Hepatocyte (in vitro differentiated cells): ENCODE measurements at regions not wholly inside any gene's neighbourhood (a gene's known extent, or its start where the extent isn't known, plus 50 kb on each side); places are given as distances from the start of the nearest gene placed in this dataset.

Source experiments
- CTCF ChIP-seq: fragments of 200-600 bp; sonication (generic); IDR thresholded peaks from 2 replicates; pipeline ENCODE4 v1.5.1; 2016; ENCODE audit warnings: antibody characterized with exemption, mild to moderate bottlenecking; ENCODE audit not compliant: poor library complexity
- EZH2 ChIP-seq: fragments of 200-600 bp; sonication (generic); IDR thresholded peaks from 2 replicates; pipeline ENCODE4 v1.6.1; 2016; ENCODE audit warnings: antibody characterized with exemption, mild to moderate bottlenecking, borderline replicate concordance
- EZH2phosphoT487 ChIP-seq: fragments of 200-600 bp; sonication (generic); IDR thresholded peaks from one replicate; pipeline ENCODE4 v1.6.1; 2018; ENCODE audit warnings: antibody characterized with exemption, mild to moderate bottlenecking, low read depth, moderate library complexity; ENCODE audit not compliant: unreplicated experiment, severe bottlenecking

GRCh38 chr1:4128616-4129015 is 228.5 kb upstream of the C1orf174 start:
- TF ChIP-seq CTCF (no peak), EZH2 (no peak), EZH2phosphoT487 (no peak)
